ENCODE measurements at regions not wholly inside any gene's neighbourhood (a gene's known extent, or its start where the extent isn't known, plus 50 kb on each side); places are given as distances from the start of the nearest gene placed in this dataset.
A peak's percentile ranks its signal among the peaks of the same experiment; 100 is the strongest.
"Not testable (repeated sequence)": the region's sequence is repeated elsewhere in the genome, so short reads cannot be mapped to it uniquely, and the experiment has no call there.

GRCh38 chr9:124126648-124127646 lies 115.4 kb downstream of the LHX2 start:
- peak; percentile 68 for DNase-seq

GRCh38 chr9:124128568-124129166 lies 117.1 kb downstream of the LHX2 start:
- no peak for DNase-seq

- DNase-seq, result no peak
These were observed 118.9 kb downstream of the LHX2 start for GRCh38 chr9:124130277-124131075.

DNA sequence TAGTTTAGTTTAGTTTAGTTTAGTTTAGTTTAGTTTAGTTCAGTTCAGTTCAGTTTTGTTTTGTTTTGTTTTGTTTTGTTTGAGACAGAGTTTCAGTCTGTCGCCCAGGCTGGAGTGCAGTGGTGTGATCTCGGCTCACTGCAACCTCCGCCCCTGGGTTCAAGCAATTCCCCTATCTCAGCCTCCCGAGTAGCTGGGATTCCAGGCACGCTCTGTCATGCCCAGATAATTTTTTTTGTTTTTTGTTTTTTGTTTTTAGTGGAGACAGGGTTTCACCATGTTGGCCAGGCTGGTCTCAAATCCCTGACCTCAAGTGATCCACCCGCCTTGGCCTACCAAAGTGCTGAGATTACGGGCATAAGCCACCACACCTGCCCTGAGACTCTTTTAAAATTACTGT lies 120.0 kb downstream of the LHX2 start:
- not testable (repeated sequence) for DNase-seq

GRCh38 chr9:124132671-124133147 lies 121.1 kb downstream of the LHX2 start:
- no peak for DNase-seq

- DNase-seq, result no peak
These were observed 122.2 kb downstream of the LHX2 start for GRCh38 chr9:124133727-124134126.

GRCh38 chr9:124134526-124134925 lies 123.0 kb downstream of the LHX2 start:
- no peak for DNase-seq

GRCh38 chr9:124135813-124136365 lies 121.9 kb upstream of the NEK6 start:
- no peak for DNase-seq

DNA sequence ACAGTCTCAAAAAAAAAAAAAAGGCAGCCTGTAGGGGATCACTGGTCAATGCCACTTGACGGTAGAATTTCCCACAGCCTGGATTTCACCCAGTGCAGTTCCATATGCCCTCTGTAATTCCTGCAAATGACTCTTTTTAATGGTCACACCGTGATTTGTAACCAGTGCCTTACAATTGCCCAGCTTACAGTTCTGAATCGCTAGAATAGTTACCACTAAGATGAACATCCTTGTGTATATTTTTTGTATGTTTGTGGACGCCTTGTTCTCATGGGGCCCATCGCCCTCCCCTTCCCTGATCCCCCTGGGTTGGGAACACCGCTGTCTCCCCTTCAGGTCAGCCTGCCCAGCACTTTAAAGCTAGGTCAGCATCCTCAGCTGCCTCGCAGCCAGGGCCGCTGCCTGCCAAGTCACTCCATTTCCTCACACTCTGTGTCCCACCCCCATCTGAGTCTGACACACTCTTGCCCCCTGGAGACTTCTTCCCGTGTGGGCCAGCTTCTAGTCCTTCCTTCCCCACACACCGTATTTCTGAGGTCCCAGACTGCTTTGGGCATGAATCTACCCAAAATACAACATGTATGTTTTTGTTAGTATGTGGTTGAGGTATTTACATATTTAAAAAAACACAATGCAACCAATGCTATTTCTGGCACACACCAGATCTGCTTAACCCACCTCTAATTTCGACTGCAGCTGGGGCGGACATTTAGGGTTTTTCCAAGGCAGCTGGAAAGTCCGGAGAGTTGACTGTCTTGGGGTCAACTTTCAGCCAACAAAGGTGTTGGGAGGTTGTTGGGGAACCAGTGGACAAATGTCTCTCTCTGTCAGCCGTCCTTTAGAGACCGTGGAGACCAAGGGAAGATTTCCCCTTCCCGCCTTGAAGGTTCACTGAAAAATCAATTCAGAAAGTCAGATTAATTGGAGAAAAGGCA lies 120.5 kb upstream of the NEK6 start:
- no peak for DNase-seq

GRCh38 chr9:124137944-124138335 lies 119.8 kb upstream of the NEK6 start:
- no peak for DNase-seq

DNA sequence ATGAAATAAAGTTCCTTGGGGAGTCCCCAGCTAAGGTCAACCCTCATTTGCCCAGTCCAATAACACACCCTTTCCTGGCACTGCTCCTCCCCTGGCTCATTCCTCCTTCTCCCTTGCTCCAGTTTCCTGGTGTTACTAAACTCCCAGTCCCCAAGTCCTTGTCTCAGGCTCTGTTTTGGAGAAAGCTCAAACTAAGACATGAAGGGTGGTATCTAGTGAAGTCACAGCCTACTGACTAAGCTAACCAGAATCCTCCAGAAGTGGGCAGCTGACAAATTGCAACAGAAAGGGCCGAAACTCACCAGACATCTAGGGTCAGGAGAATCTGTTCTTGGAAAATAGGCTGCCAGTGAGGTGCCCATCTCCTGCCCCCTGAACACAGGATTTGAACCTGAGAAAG lies 118.7 kb upstream of the NEK6 start:
- no peak for DNase-seq

DNA sequence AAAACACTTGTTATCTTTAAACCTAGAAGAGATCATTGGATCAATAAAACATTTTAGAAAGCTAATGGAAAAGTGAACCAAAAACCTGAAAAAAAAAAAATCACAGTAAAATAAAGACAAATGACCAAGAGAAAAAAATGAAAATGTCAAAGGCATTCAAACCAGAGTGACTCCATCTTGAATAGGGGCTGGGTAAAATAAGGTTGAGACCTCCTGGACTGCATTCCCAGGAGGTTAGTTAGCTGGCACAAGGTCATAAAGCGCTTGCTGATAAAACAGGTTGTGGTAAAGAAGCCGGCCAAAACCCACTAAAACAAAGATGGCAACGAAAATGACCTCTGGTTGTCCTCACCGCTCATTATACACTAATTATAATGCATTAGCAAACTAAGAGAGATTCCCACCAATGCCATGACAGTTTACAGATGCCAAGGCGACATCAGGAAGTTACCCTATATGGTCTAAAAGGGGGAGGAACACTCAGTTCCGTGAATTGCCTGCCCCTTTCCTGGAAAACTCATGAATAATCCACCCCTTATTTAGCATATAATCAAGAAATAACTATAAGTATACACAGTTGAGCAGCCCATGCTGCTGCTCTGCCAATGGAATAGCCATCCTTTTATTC lies 116.7 kb upstream of the NEK6 start:
- no peak for DNase-seq

DNA sequence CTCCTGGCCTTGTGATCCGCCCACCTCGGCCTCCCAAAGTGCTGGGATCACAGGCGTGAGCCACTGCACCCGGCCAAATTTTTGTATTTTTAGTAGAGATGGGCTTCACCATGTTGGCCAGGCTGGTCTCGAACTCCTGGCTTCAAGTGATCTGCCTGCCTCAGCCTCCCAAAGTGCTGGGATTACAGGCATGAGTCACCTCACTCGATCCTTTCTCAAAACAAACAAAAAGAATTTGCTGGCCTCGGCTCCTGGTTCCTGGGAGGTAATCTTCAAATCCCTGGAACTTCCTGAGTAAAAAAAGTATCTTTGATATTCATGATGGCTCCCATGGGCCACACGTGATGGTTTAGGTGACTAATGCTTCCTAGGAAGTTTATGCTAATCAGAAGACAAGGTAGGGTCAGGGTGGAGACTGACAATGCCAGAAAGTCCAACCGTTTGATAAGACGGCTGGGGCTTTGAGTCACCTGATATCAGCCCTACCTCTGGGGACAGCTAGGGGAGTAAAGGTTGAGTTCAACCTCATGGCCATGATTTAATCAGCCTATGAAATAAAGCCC lies 113.1 kb upstream of the NEK6 start:
- not testable (repeated sequence) for DNase-seq

- DNase-seq, result no peak
These were observed 111.7 kb upstream of the NEK6 start for GRCh38 chr9:124146031-124146561.

GRCh38 chr9:124149992-124150391 lies 107.8 kb upstream of the NEK6 start:
- DNase-seq, result no peak

- no peak for DNase-seq
These were observed 93.9 kb upstream of the NEK6 start for GRCh38 chr9:124163760-124164255.

DNA sequence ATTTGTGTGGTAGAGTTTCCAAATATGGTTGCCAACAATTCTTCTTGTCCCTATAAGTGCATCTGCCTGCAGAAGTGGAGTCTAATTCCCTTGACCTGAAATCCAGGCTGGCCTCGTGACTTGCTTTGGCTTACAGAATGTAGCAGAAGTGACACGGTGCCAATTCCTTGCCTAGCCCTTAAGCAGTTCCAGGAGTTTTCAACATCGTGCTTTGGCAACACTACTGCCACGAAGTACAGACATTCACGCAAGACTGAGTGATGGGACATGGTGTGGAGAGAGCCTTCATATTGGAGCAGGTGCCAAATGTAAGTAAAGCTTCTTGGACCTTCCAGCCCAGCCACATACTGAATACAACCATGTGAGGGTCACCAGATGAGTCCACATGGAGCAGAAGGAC lies 92.9 kb upstream of the NEK6 start:
- no peak for DNase-seq

DNA sequence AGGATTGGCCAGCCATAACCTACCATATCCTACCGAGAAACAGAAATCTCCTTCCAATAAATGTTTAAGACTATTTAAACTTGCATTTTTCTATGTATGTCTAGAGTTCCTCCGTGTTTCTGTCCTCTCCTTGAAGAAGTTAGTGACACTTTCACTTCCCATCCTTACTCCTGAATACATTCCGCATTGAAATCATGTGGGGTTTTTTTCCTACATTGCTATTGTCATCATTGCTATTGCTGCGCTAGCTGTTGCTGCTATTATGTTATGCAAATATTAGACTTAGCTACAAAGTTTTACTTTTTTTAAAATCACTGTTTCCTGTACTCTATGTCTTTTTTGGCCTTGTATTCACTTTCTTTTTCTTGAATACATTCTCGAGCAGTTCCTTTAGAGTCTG lies 83.3 kb upstream of the NEK6 start:
- no peak for DNase-seq

- DNase-seq, result not testable (repeated sequence)
These were observed 80.2 kb upstream of the NEK6 start for GRCh38 chr9:124177522-124177921.

Data from NCI-H510A treated with DMSO at 0.1 percent for 48 hours (cell line).